HG02798 (cell line): ENCODE measurements at regions not wholly inside any gene's neighbourhood (a gene's known extent, or its start where the extent isn't known, plus 50 kb on each side); places are given as distances from the start of the nearest gene placed in this dataset.

Source experiments
- ATAC-seq: cut with Tn5 transposase; IDR thresholded peaks from one replicate; pipeline ENCODE4 v1.9.1; 2021; ENCODE audit warnings: mild to moderate bottlenecking; ENCODE audit not compliant: unreplicated experiment, poor library complexity

GRCh38 chr4:148964456-148964855 is 522.2 kb upstream of the NR3C2 start:
- ATAC-seq, result no peak

- no peak for ATAC-seq
Measured at GRCh38 chr4:148962539-148963290, 520.5 kb upstream of the NR3C2 start.

- ATAC-seq, result no peak
Measured at GRCh38 chr4:148961526-148961925, 519.3 kb upstream of the NR3C2 start.

- ATAC-seq, result no peak
Measured at GRCh38 chr4:148958317-148958716, 516.1 kb upstream of the NR3C2 start.

- no peak for ATAC-seq
Measured at GRCh38 chr4:148955564-148956297, 513.5 kb upstream of the NR3C2 start.

- ATAC-seq, result no peak
Measured at GRCh38 chr4:148954011-148954749, 512.0 kb upstream of the NR3C2 start.

- no peak for ATAC-seq
Measured at GRCh38 chr4:148951346-148951745, 509.1 kb upstream of the NR3C2 start.

GRCh38 chr4:148946271-148946670 is 504.1 kb upstream of the NR3C2 start:
- no peak for ATAC-seq

- no peak for ATAC-seq
Measured at GRCh38 chr4:148944839-148945219, 502.6 kb upstream of the NR3C2 start.

- ATAC-seq, result no peak
Measured at GRCh38 chr4:148944136-148944838, 502.1 kb upstream of the NR3C2 start.

GRCh38 chr4:148934926-148935578 is 492.8 kb upstream of the NR3C2 start:
- ATAC-seq, result no peak

- no peak for ATAC-seq
Measured at GRCh38 chr4:148926276-148927260, 484.4 kb upstream of the NR3C2 start.

- no peak for ATAC-seq
Measured at GRCh38 chr4:148923881-148924280, 481.7 kb upstream of the NR3C2 start.

- no peak for ATAC-seq
Measured at GRCh38 chr4:148922497-148922896, 480.3 kb upstream of the NR3C2 start.

- no peak for ATAC-seq
Measured at GRCh38 chr4:148914734-148915133, 472.5 kb upstream of the NR3C2 start.

- ATAC-seq, result no peak
Measured at GRCh38 chr4:148914301-148914700, 472.1 kb upstream of the NR3C2 start.

GRCh38 chr4:148903388-148903787 is 461.2 kb upstream of the NR3C2 start:
- ATAC-seq, result no peak

- no peak for ATAC-seq
Measured at GRCh38 chr4:148901075-148901705, 459.0 kb upstream of the NR3C2 start.
